H1 (cell line): ENCODE measurements at regions not wholly inside any gene's neighbourhood (a gene's known extent, or its start where the extent isn't known, plus 50 kb on each side); places are given as distances from the start of the nearest gene placed in this dataset.

Experiments
- CTCF ChIA-PET: fragments of 300-600 bp; sonication (Branson Sonifier 250); formaldehyde crosslinking; loops from one replicate; lab custom pipeline; 2021; ENCODE audit not compliant: partially characterized antibody; lab: Charles Lee
- POLR2A ChIA-PET: fragments of 300-600 bp; sonication (Branson Sonifier 250); formaldehyde crosslinking; loops from one replicate; lab custom pipeline; 2021; ENCODE audit warnings: inconsistent platforms; ENCODE audit not compliant: partially characterized antibody; lab: Charles Lee
- DNase-seq, 2 experiments: peaks; one replicate each; pipeline versions ENCODE4 v3.0.0 to v3.0.0-alpha.2; 2010 to 2022; ENCODE audit warnings: low spot score in 2 of 2, low read depth in 1 of 2, mixed read lengths in 1 of 2
- FAIRE-seq: peaks from 2 replicates; lab custom pipeline; 2011; peaks lifted over from hg19 to GRCh38; lab: Jason Lieb, UNC
- H2AFZ ChIP-seq: 2 replicates; pipeline ENCODE4 v1.8.1; 2012; ENCODE audit warnings: low read length, inconsistent platforms
- H2AK5ac ChIP-seq: 2 replicates; pipeline ENCODE4 v1.6.1; 2013; ENCODE audit warnings: low read depth, low read length
- H2BK120ac ChIP-seq: replicated peaks from 2 replicates; pipeline ENCODE3; 2013; ENCODE audit warnings: low read depth, low read length, inconsistent platforms
- H2BK12ac ChIP-seq: 2 replicates; pipeline ENCODE4 v1.6.1; 2013; ENCODE audit warnings: low read depth, low read length
- H2BK15ac ChIP-seq: 2 replicates; pipeline ENCODE4 v1.6.1; 2013; ENCODE audit warnings: low read length
- H2BK20ac ChIP-seq: 2 replicates; pipeline ENCODE4 v1.6.1; 2013; ENCODE audit warnings: low read length
- H2BK5ac ChIP-seq: 2 replicates; pipeline ENCODE4 v1.6.1; 2013; ENCODE audit warnings: low read depth, low read length
- H3K14ac ChIP-seq: 2 replicates; pipeline ENCODE4 v1.6.1; 2013; ENCODE audit warnings: inconsistent platforms; ENCODE audit not compliant: insufficient read length
- H3K18ac ChIP-seq: 2 replicates; pipeline ENCODE4 v1.6.1; 2013; ENCODE audit warnings: low read length; ENCODE audit errors: extremely low read depth
- H3K23ac ChIP-seq: 2 replicates; pipeline ENCODE4 v1.6.1; 2013; ENCODE audit warnings: inconsistent platforms; ENCODE audit not compliant: insufficient read length
- H3K23me2 ChIP-seq: 2 replicates; pipeline ENCODE4 v1.6.1; 2013; ENCODE audit warnings: low read depth, low read length
- H3K27ac ChIP-seq: 2 replicates; pipeline ENCODE4 v1.6.1; 2011; ENCODE audit warnings: low read depth, low read length, inconsistent platforms
- H3K27me3 ChIP-seq, 4 experiments: replicated peaks in 1 of 4; 1 replicate in 1 of 4; 2 replicates in 3 of 4; pipeline versions ENCODE4 v1.6.1 to v1.8.1; 2011 to 2013; ENCODE audit warnings: low read length in 3 of 4, mild to moderate bottlenecking in 3 of 4, inconsistent platforms in 2 of 4, mixed read lengths in 2 of 4, moderate library complexity in 1 of 4; ENCODE audit not compliant: control insufficient read depth in 3 of 4, insufficient read depth in 3 of 4; ENCODE audit errors: extremely low read depth in 1 of 4
- H3K36me3 ChIP-seq, 4 experiments: 2 replicates each; pipeline versions ENCODE4 v1.6.1 to v1.8.1; 2011 to 2013; ENCODE audit warnings: mild to moderate bottlenecking in 4 of 4, low read length in 3 of 4, moderate library complexity in 2 of 4, control low read depth in 1 of 4, inconsistent platforms in 1 of 4; ENCODE audit not compliant: insufficient read depth in 4 of 4, control insufficient read depth in 2 of 4
- H3K4ac ChIP-seq: replicated peaks from 2 replicates; pipeline ENCODE3; 2013; ENCODE audit warnings: low read length, low read depth, mixed read lengths, inconsistent platforms; ENCODE audit not compliant: insufficient read length
- H3K4me1 ChIP-seq, 4 experiments: replicated peaks in 1 of 4; 1 replicate in 1 of 4; 2 replicates in 3 of 4; pipeline versions ENCODE4 v1.6.1 to v1.8.1; 2011 to 2013; ENCODE audit warnings: low read length in 3 of 4, inconsistent platforms in 2 of 4, mixed read lengths in 1 of 4; ENCODE audit not compliant: insufficient read depth in 4 of 4, control insufficient read depth in 3 of 4
- H3K4me2 ChIP-seq, 2 experiments: 2 replicates each; pipeline versions ENCODE4 v1.6.1 to v1.8.1; 2011 to 2013; ENCODE audit warnings: low read depth in 2 of 2, low read length in 2 of 2, control low read depth in 1 of 2, inconsistent platforms in 1 of 2, mild to moderate bottlenecking in 1 of 2; ENCODE audit not compliant: insufficient read depth in 1 of 2
- H3K4me3 ChIP-seq, 4 experiments: fragments of 200-600, 300-600 bp in 1 of 4; sonication (generic), shearing (Covaris generic), sonication (Bioruptor Twin) in 1 of 4; 2 replicates each; pipeline versions ENCODE4 v1.5.1 to v1.8.1; 2011 to 2016; ENCODE audit warnings: low read length in 4 of 4, low read depth in 3 of 4, control low read depth in 2 of 4, inconsistent platforms in 2 of 4, mild to moderate bottlenecking in 2 of 4, mixed read lengths in 1 of 4, moderate library complexity in 1 of 4; ENCODE audit not compliant: insufficient read depth in 2 of 4; ENCODE audit errors: extremely low read depth in 1 of 4
- H3K56ac ChIP-seq: replicated peaks from 2 replicates; pipeline ENCODE3; 2013; ENCODE audit warnings: low read depth, mild to moderate bottlenecking, mixed read lengths, low read length, inconsistent platforms; ENCODE audit not compliant: insufficient read length
- H3K79me1 ChIP-seq: 2 replicates; pipeline ENCODE4 v1.6.1; 2013; ENCODE audit warnings: low read depth, low read length, control low read depth
- H3K79me2 ChIP-seq, 2 experiments: 2 replicates each; pipeline versions ENCODE4 v1.6.1 to v1.8.1; 2012 to 2013; ENCODE audit warnings: low read length in 2 of 2, mild to moderate bottlenecking in 2 of 2, inconsistent platforms in 1 of 2; ENCODE audit not compliant: insufficient read depth in 2 of 2, control insufficient read depth in 1 of 2
- H3K9ac ChIP-seq, 4 experiments: replicated peaks in 1 of 4; 1 replicate in 1 of 4; 2 replicates in 3 of 4; pipeline versions ENCODE4 v1.6.1 to v1.8.1; 2011 to 2013; ENCODE audit warnings: low read depth in 3 of 4, low read length in 3 of 4, control low read depth in 2 of 4, mild to moderate bottlenecking in 2 of 4, moderate library complexity in 2 of 4, inconsistent platforms in 1 of 4; ENCODE audit errors: extremely low read depth in 1 of 4
- H3K9me3 ChIP-seq, 2 experiments: 2 replicates each; pipeline versions ENCODE4 v1.6.1 to v1.8.1; 2012 to 2013; ENCODE audit warnings: mild to moderate bottlenecking in 2 of 2, moderate library complexity in 2 of 2, control low read depth in 1 of 2, inconsistent platforms in 1 of 2, low read depth in 1 of 2, low read length in 1 of 2, mixed read lengths in 1 of 2; ENCODE audit not compliant: insufficient read depth in 2 of 2
- H4K20me1 ChIP-seq, 2 experiments: replicated peaks in 1 of 2; 2 replicates each; pipeline versions ENCODE3 to v1.8.1; 2011 to 2013; ENCODE audit warnings: inconsistent platforms in 2 of 2, low read length in 2 of 2, mild to moderate bottlenecking in 1 of 2; ENCODE audit not compliant: insufficient read depth in 2 of 2, control insufficient read depth in 1 of 2
- H4K5ac ChIP-seq: 2 replicates; pipeline ENCODE4 v1.6.1; 2013; ENCODE audit warnings: low read length, low read depth, mixed read lengths, inconsistent platforms; ENCODE audit not compliant: insufficient read length
- H4K8ac ChIP-seq: 2 replicates; pipeline ENCODE4 v1.8.0; 2013; ENCODE audit warnings: mild to moderate bottlenecking, moderate library complexity, low read length, inconsistent platforms; ENCODE audit not compliant: insufficient read depth; ENCODE audit errors: extremely low read depth
- H4K91ac ChIP-seq: replicated peaks from 2 replicates; pipeline ENCODE3; 2013; ENCODE audit warnings: low read length, mixed read lengths, inconsistent platforms; ENCODE audit not compliant: insufficient read length
- CREB1 ChIP-seq: IDR thresholded peaks from 2 replicates; pipeline ENCODE4 v1.6.1; 2012; ENCODE audit warnings: inconsistent platforms
- FOSL1 ChIP-seq: IDR thresholded peaks from 2 replicates; pipeline ENCODE4 v1.6.1; 2011; ENCODE audit warnings: mild to moderate bottlenecking, low read depth, low read length, moderate library complexity; ENCODE audit not compliant: insufficient read depth
- HDAC6 ChIP-seq: IDR thresholded peaks from one replicate; pipeline ENCODE4 v1.7.1; 2012; ENCODE audit warnings: low read depth, mild to moderate bottlenecking, inconsistent platforms, low read length, moderate library complexity
- PHF8 ChIP-seq: fragments of 200-600 bp; sonication (generic); conservative IDR thresholded peaks from 2 replicates; pipeline ENCODE4 v1.7.1; 2012; ENCODE audit warnings: low read depth, mild to moderate bottlenecking, inconsistent platforms, low read length, moderate library complexity
- RXRA ChIP-seq: IDR thresholded peaks from 2 replicates; pipeline ENCODE4 v1.6.1; 2011; ENCODE audit warnings: low read depth, mild to moderate bottlenecking, low read length, moderate library complexity; ENCODE audit not compliant: insufficient read depth
- SAP30 ChIP-seq: fragments of 300-600 bp; sonication (generic); IDR thresholded peaks from 2 replicates; pipeline ENCODE4 v1.7.1; 2012; ENCODE audit warnings: low read length, moderate library complexity, mild to moderate bottlenecking, inconsistent platforms; ENCODE audit not compliant: insufficient read depth, insufficient replicate concordance
- SIN3A ChIP-seq, 2 experiments: IDR thresholded peaks in 1 of 2; conservative IDR thresholded peaks in 1 of 2; 2 replicates each; pipeline ENCODE4 v1.6.1; 2011 to 2012; ENCODE audit warnings: low read length in 2 of 2, improper control_type of control experiment in 1 of 2, low read depth in 1 of 2, mild to moderate bottlenecking in 1 of 2
- SUZ12 ChIP-seq: fragments of 200-600 bp; sonication (generic); IDR thresholded peaks from 2 replicates; pipeline ENCODE4 v1.6.1; 2012; ENCODE audit warnings: mild to moderate bottlenecking, inconsistent platforms, low read length, moderate library complexity, mixed read lengths
- WGBS, 2 experiments: shearing (Covaris generic) in 1 of 2; methylation state at CpG; one replicate each; pipeline versions ENCODE4 v1.1.6 to v1.1.7; 2013 to 2015; ENCODE audit warnings: low lambda C conversion rate in 2 of 2, mixed read lengths in 2 of 2, inconsistent platforms in 1 of 2, low coverage in 1 of 2, missing lambda C conversion rate in 1 of 2; ENCODE audit not compliant: insufficient replicate concordance in 2 of 2, insufficient coverage in 1 of 2, insufficient read length in 1 of 2; ENCODE audit errors: extremely low coverage in 1 of 2, missing lambda C conversion rate in 1 of 2; 5-methylcytosine and 5-hydroxymethylcytosine counted together

DNA sequence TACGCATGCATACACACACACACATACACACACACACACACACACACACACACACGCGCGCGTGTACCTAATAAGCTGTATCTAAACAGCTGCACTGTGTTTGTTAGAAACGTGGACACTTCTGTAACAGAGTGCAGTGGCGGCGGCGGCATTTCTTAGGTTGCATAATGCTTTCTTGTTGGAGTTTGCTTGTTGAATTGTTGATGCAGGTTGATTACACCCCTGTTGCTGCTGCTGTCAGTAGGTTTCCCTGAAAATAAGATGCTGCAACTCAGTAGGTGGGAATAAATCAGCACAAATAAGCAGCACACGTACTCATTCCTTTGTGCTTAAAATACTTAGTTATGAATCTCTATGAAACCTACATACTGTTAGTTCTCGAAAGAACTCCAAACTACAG lies 479.2 kb downstream of the LIG4 start:
- no peak for TF ChIP-seq PHF8
- no peak for TF ChIP-seq SUZ12
- TF ChIP-seq CREB1: no peak
- TF ChIP-seq HDAC6: no peak
- no peak for TF ChIP-seq FOSL1
- no peak for TF ChIP-seq RXRA
- TF ChIP-seq SAP30: no peak
- TF ChIP-seq SIN3A (conservative IDR thresholded peaks at IDR 0.05 in 1 of 2, IDR thresholded peaks at IDR 0.05 in 1 of 2; ENCODE audit: low read depth in 1 of 2, low read length in 2 of 2): no peak
- no peaks in the 10 kb centered on the region for H3K79me2 ChIP-seq
- POLR2A ChIA-PET: no interaction called here
- H2BK15ac ChIP-seq: no peak overlapping the region
- no peaks in the 10 kb centered on the region for H3K27me3 ChIP-seq
- H2BK120ac ChIP-seq: no peak overlapping the region
- no peaks in the 10 kb centered on the region for H3K23me2 ChIP-seq
- no peaks in the 10 kb centered on the region for H3K9me3 ChIP-seq
- no peak overlapping the region for H4K5ac ChIP-seq
- H3K23ac ChIP-seq: no peak overlapping the region
- no peak overlapping the region for H2AK5ac ChIP-seq
- DNase-seq: no peak
- FAIRE-seq: no peak
- no peaks in the 10 kb centered on the region for H4K20me1 ChIP-seq
- H3K4me3 ChIP-seq: no peak overlapping the region
- H2BK20ac ChIP-seq: no peak overlapping the region
- H3K36me3 ChIP-seq: no peaks in the 10 kb centered on the region
- CTCF ChIA-PET: interaction anchor here (0.5 to 0.7 kb wide), 2 partner anchors 20 to 428 kb away, joined by 3 read pairs; no protein-coding TSS in a partner anchor
- no peak overlapping the region for H3K14ac ChIP-seq
- H3K56ac ChIP-seq: no peak overlapping the region
- no peaks in the 10 kb centered on the region for H3K79me1 ChIP-seq
- peaks cover 0 to 4% (median 0%) of the 10 kb centered on the region in 4 experiments; a peak in 2 of 7 replicates for H3K4me1 ChIP-seq
- no peak overlapping the region for H2AFZ ChIP-seq
- WGBS, 2 experiments: 79% methylated on average over 11 of the region's 11 CpGs; no CpG with 5 or more reads in 1 of the 2 experiments
- no peak overlapping the region for H3K9ac ChIP-seq
- no peak overlapping the region for H4K8ac ChIP-seq
- H3K4me2 ChIP-seq: no peak overlapping the region
- H4K91ac ChIP-seq: no peak overlapping the region
- H3K27ac ChIP-seq: no peak overlapping the region
- H3K4ac ChIP-seq: no peak overlapping the region
- no peak overlapping the region for H2BK5ac ChIP-seq
- H3K18ac ChIP-seq: no peak overlapping the region
- no peak overlapping the region for H2BK12ac ChIP-seq
